Mesendoderm (in vitro differentiated cells): ENCODE measurements at regions not wholly inside any gene's neighbourhood (a gene's known extent, or its start where the extent isn't known, plus 50 kb on each side); places are given as distances from the start of the nearest gene placed in this dataset.

ENCODE experiments used
- DNase-seq: peaks from one replicate; pipeline ENCODE4 v3.0.0; 2013
- H2AK5ac ChIP-seq: 2 replicates; pipeline ENCODE4 v1.6.1; 2013; ENCODE audit warnings: low read length, inconsistent platforms
- H2BK120ac ChIP-seq: 2 replicates; pipeline ENCODE4 v1.6.1; 2013; ENCODE audit warnings: low read depth, mild to moderate bottlenecking, low read length, moderate library complexity, mixed read lengths
- H2BK15ac ChIP-seq: replicated peaks from 2 replicates; pipeline ENCODE4 v1.6.1; 2013; ENCODE audit warnings: low read depth, mild to moderate bottlenecking, moderate library complexity
- H2BK5ac ChIP-seq: 2 replicates; pipeline ENCODE4 v1.6.1; 2013; ENCODE audit warnings: low read length, inconsistent platforms
- H3K18ac ChIP-seq: 2 replicates; pipeline ENCODE4 v1.6.1; 2013; ENCODE audit warnings: mild to moderate bottlenecking, low read length, mixed read lengths
- H3K23ac ChIP-seq: one replicate; pipeline ENCODE4 v1.6.1; 2013; ENCODE audit warnings: low read length
- H3K27ac ChIP-seq: 2 replicates; pipeline ENCODE4 v1.5.1; 2013; ENCODE audit warnings: low read depth, mild to moderate bottlenecking, inconsistent platforms, low read length, moderate library complexity
- H3K27me3 ChIP-seq: 2 replicates; pipeline ENCODE4 v1.6.1; 2013; ENCODE audit warnings: low read length, control low read depth, mild to moderate bottlenecking, inconsistent platforms; ENCODE audit not compliant: insufficient read depth, poor library complexity
- H3K36me3 ChIP-seq: 2 replicates; pipeline ENCODE4 v1.6.1; 2013; ENCODE audit warnings: low read length, inconsistent platforms; ENCODE audit not compliant: control insufficient read depth, insufficient read depth
- H3K4ac ChIP-seq: one replicate; pipeline ENCODE4 v1.6.1; 2013; ENCODE audit warnings: low read depth, mild to moderate bottlenecking, low read length, moderate library complexity
- H3K4me1 ChIP-seq: 2 replicates; pipeline ENCODE4 v1.6.1; 2013; ENCODE audit warnings: low read depth, low read length, inconsistent platforms; ENCODE audit not compliant: control insufficient read depth
- H3K4me2 ChIP-seq: 2 replicates; pipeline ENCODE4 v1.6.1; 2013; ENCODE audit warnings: low read length
- H3K4me3 ChIP-seq: 2 replicates; pipeline ENCODE4 v1.5.1; 2013; ENCODE audit warnings: mild to moderate bottlenecking, low read length
- H3K56ac ChIP-seq: one replicate; pipeline ENCODE4 v1.6.1; 2013; ENCODE audit warnings: low read length
- H3K79me1 ChIP-seq: 2 replicates; pipeline ENCODE4 v1.6.1; 2013; ENCODE audit warnings: low read length, inconsistent platforms
- H3K79me2 ChIP-seq: 2 replicates; pipeline ENCODE4 v1.6.1; 2013; ENCODE audit warnings: mild to moderate bottlenecking, low read length; ENCODE audit not compliant: control insufficient read depth, insufficient read depth
- H3K9ac ChIP-seq: 2 replicates; pipeline ENCODE4 v1.6.1; 2013; ENCODE audit warnings: low read length, inconsistent platforms
- H4K5ac ChIP-seq: one replicate; pipeline ENCODE4 v1.6.1; 2013; ENCODE audit warnings: low read length
- H4K8ac ChIP-seq: one replicate; pipeline ENCODE4 v1.6.1; 2013; ENCODE audit warnings: low read depth, mild to moderate bottlenecking, control low read depth, low read length, moderate library complexity
- WGBS: extraction: QIAGEN DNeasy Blood & Tissue Kit; methylation state at CpG from one replicate; pipeline ENCODE4 v1.1.7; 2013; ENCODE audit warnings: low lambda C conversion rate, missing lambda C conversion rate; ENCODE audit not compliant: insufficient coverage; ENCODE audit errors: extremely low coverage; 5-methylcytosine and 5-hydroxymethylcytosine counted together

DNA sequence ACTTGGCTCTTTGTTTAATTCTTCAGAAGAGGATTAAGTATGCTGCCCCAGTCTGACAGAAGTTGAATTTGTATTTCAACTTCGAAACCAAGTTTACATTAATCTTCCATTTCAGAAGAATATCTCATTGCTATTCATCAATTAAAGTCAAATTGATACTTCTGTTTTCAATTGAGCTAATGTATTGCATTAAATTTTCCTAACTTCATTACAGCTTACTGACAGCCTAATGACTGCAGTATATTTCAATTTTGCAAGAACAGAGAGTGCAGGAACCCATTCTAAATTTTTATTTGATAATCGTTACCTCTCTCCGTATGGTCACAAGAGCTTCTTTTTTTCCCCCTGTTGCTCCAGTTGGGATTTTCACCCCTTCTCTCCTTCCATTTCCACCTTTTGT lies 218.0 kb downstream of the CALCRL start:
- no CpG with 5 or more reads among the region's 3 CpGs for WGBS
- Histone ChIP-seq H2AK5ac (no peak overlapping the region), H3K4me2 (no peak overlapping the region)

DNA sequence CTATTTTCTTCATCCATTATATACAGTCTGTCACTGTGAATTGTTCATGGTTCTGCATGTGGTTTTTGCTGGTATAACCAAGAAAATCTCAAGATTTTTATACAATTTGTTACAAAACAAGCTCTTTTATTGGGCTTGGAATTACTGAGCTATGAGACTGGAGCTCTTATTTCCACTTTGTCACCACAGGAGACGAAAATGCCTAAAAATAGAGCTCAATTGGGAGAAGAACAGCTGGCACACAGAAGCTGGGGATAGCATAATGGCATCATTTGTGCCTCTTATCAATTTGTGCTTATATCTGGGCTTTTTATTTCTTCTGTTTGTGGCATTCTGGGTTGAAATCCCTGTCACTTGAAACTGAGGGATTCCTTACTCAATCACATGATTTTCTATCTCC lies 219.1 kb downstream of the CALCRL start:
- no peak overlapping the region for H3K27ac ChIP-seq
- no peak overlapping the region for H3K56ac ChIP-seq
- H3K79me1 ChIP-seq: no peaks in the 10 kb centered on the region
- no peaks in the 10 kb centered on the region for H3K36me3 ChIP-seq
- no peak overlapping the region for H3K4me2 ChIP-seq
- no peak overlapping the region for H2BK15ac ChIP-seq
- no peak overlapping the region for H3K4me3 ChIP-seq
- H3K4ac ChIP-seq: no peak overlapping the region
- H4K8ac ChIP-seq: no peak overlapping the region
- no peaks in the 10 kb centered on the region for H3K4me1 ChIP-seq
- H3K79me2 ChIP-seq: no peaks in the 10 kb centered on the region
- no peak overlapping the region for H2AK5ac ChIP-seq
- H2BK120ac ChIP-seq: no peak overlapping the region
- H3K18ac ChIP-seq: no peak overlapping the region
- no peaks in the 10 kb centered on the region for H3K27me3 ChIP-seq
- H4K5ac ChIP-seq: no peak overlapping the region
- H3K23ac ChIP-seq: no peak overlapping the region
- no CpG with 5 or more reads among the region's 1 CpG for WGBS
- no peak overlapping the region for H3K9ac ChIP-seq
- no peak for DNase-seq
- no peak overlapping the region for H2BK5ac ChIP-seq

More for the DNA sequence above, 218.0 kb downstream of the CALCRL start:
- H3K36me3 ChIP-seq: no peaks in the 10 kb centered on the region
- no peak overlapping the region for H3K18ac ChIP-seq
- no peak overlapping the region for H3K27ac ChIP-seq
- H3K27me3 ChIP-seq: no peaks in the 10 kb centered on the region
- no peak overlapping the region for H4K8ac ChIP-seq
- no peak overlapping the region for H3K4me3 ChIP-seq
- DNase-seq: no peak
- no peak overlapping the region for H3K9ac ChIP-seq
- H3K79me2 ChIP-seq: no peaks in the 10 kb centered on the region
- H2BK15ac ChIP-seq: no peak overlapping the region
- H2BK5ac ChIP-seq: no peak overlapping the region
- H3K23ac ChIP-seq: no peak overlapping the region
- H3K79me1 ChIP-seq: no peaks in the 10 kb centered on the region
- no peak overlapping the region for H4K5ac ChIP-seq
- no peak overlapping the region for H3K4ac ChIP-seq
- H3K56ac ChIP-seq: no peak overlapping the region
- H3K4me1 ChIP-seq: no peaks in the 10 kb centered on the region
- H2BK120ac ChIP-seq: no peak overlapping the region

DNA sequence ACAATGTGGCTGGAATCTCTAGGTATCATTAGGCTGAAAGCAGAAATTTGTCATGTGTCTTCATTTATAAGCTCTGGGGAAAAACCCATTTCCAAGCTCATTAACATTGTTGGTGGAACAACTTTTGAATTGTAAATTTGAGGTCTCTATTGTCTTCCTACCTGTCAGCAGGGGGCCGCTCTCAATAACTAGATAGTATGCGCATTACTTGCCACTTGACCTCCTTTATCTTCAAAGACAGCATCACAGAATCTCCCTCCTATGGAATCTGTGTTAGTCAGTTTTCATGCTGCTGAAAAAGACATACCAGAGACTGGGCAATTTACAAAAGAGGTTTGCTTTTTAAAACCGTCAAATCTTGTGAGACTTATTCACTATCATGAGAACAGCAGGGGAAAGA lies 223.1 kb downstream of the CALCRL start:
- no peak overlapping the region for H2BK5ac ChIP-seq
- H2AK5ac ChIP-seq: no peak overlapping the region
- H3K36me3 ChIP-seq: no peaks in the 10 kb centered on the region
- peak overlapping the region; percentile 57 for H3K27ac ChIP-seq
- DNase-seq: peak; percentile 91
- H3K9ac ChIP-seq: no peak overlapping the region
- H3K4ac ChIP-seq: no peak overlapping the region
- H3K4me2 ChIP-seq: no peak overlapping the region
- H3K27me3 ChIP-seq: no peaks in the 10 kb centered on the region
- no peak overlapping the region for H2BK120ac ChIP-seq
- no peak overlapping the region for H4K8ac ChIP-seq
- H3K56ac ChIP-seq: no peak overlapping the region
- no peaks in the 10 kb centered on the region for H3K79me2 ChIP-seq
- H3K18ac ChIP-seq: no peak overlapping the region
- WGBS: no CpG with 5 or more reads among the region's 3 CpGs
- H3K23ac ChIP-seq: no peak overlapping the region
- no peak overlapping the region for H3K4me3 ChIP-seq
- H3K79me1 ChIP-seq: no peaks in the 10 kb centered on the region
- H3K4me1 ChIP-seq: no peaks in the 10 kb centered on the region
- H2BK15ac ChIP-seq: no peak overlapping the region
- no peak overlapping the region for H4K5ac ChIP-seq

DNA sequence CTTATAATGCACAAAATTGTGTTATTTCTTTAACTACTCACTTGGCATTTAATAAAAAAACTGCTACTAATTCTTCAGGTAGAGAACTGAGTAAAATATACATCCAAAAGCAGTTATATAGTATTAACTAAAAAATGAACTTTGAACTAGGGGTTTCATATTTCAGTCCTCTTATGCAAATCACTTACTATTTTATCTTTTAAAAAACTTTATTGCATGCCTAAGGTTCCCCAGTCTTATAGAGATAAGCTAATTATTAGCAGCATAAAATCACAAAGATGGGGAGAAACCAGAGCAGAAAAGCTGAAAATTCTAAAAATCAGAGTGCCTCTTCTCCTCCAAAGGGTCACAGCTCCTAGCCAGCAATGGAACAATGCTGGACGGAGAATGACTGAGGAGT lies 228.0 kb downstream of the CALCRL start:
- Histone ChIP-seq H3K36me3 (no peaks in the 10 kb centered on the region), H4K5ac (no peak overlapping the region), H3K18ac (no peak overlapping the region), H2BK120ac (no peak overlapping the region), H3K27ac (no peak overlapping the region), H3K79me2 (no peaks in the 10 kb centered on the region), H2BK5ac (no peak overlapping the region), H3K4me1 (no peaks in the 10 kb centered on the region), H3K9ac (no peak overlapping the region), H3K23ac (no peak overlapping the region), H3K4ac (no peak overlapping the region), H4K8ac (no peak overlapping the region), H2BK15ac (no peak overlapping the region), H2AK5ac (no peak overlapping the region), H3K79me1 (no peaks in the 10 kb centered on the region), H3K27me3 (no peaks in the 10 kb centered on the region), H3K4me3 (no peak overlapping the region), H3K56ac (no peak overlapping the region), H3K4me2 (no peak overlapping the region)
- DNase-seq: no peak
- WGBS: no CpG with 5 or more reads among the region's 1 CpG

DNA sequence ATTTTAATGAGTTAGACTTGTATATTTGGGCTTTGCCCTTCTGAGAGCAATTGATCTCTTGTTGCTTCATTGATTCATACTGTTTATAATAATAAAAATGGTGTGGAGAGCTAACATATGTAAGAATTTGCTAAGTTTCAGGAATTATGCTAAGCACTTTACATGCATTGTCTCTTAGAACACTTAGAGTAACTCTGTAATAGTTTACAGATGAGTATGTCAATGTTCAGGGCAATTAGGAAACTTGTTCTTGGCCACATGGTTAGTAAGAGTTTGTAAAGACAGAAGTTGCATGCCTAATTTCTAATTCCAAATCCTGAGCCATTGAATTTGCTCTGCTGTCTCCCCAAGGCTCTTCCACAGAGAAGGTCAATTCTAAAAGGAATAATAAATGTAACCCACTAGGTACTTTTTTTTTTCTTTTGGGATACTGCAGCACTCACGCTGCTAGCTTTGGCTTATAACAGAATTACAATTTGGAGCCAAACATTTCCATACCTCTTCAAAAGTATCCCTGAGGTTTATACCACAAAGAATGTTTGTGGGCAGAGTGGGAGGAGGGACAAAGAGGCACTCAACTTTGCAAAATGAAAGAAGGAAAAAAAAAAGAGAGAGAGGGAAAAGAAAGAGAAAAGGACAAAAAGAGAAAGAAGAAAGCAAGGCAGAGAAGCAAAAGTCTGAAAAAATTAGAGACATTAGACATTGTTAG lies 232.4 kb downstream of the CALCRL start:
- Histone ChIP-seq H3K36me3 (no peaks in the 10 kb centered on the region), H3K27ac (no peak overlapping the region), H3K79me2 (no peaks in the 10 kb centered on the region), H3K23ac (no peak overlapping the region), H4K5ac (no peak overlapping the region), H3K4me3 (no peak overlapping the region), H2AK5ac (no peak overlapping the region), H3K18ac (no peak overlapping the region), H2BK15ac (no peak overlapping the region), H3K9ac (no peak overlapping the region), H3K79me1 (no peaks in the 10 kb centered on the region), H3K27me3 (no peaks in the 10 kb centered on the region), H3K4ac (no peak overlapping the region), H2BK5ac (no peak overlapping the region), H2BK120ac (no peak overlapping the region), H4K8ac (no peak overlapping the region), H3K4me2 (no peak overlapping the region), H3K4me1 (no peaks in the 10 kb centered on the region), H3K56ac (no peak overlapping the region)
- no peak for DNase-seq
- whole genome bisulfite sequencing: no CpG with 5 or more reads among the region's 1 CpG

DNA sequence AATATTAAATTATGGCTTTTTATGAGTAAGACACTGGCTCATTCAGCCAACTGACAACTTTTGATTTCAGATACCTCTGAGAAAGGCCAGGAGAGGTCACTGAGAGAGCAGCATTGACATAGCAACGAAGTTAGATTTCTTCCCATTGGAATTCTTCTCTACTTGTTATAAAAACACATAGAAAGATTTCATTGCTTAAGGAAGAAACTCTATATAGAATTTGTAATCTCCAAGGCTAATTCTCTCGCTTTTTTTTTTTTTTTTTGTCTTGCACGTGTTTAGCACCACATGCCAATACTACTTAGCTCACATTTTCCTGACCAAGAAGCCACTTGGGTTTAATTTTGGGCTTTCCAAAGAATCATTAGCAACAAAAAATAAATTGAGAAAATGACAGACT lies 233.7 kb downstream of the CALCRL start:
- Histone ChIP-seq H3K9ac (no peak overlapping the region), H3K4ac (no peak overlapping the region), H3K36me3 (no peaks in the 10 kb centered on the region), H2BK120ac (no peak overlapping the region), H3K27me3 (no peaks in the 10 kb centered on the region), H3K27ac (no peak overlapping the region), H3K79me1 (no peaks in the 10 kb centered on the region), H3K18ac (no peak overlapping the region), H3K79me2 (no peaks in the 10 kb centered on the region), H3K56ac (no peak overlapping the region), H3K4me2 (no peak overlapping the region), H4K8ac (no peak overlapping the region), H2BK15ac (no peak overlapping the region), H3K4me3 (no peak overlapping the region), H4K5ac (no peak overlapping the region), H2BK5ac (no peak overlapping the region), H2AK5ac (no peak overlapping the region), H3K4me1 (no peaks in the 10 kb centered on the region), H3K23ac (no peak overlapping the region)
- DNase-seq: no peak
- WGBS: no CpG with 5 or more reads among the region's 3 CpGs
